ENCODE measurements at regions not wholly inside any gene's neighbourhood (a gene's known extent, or its start where the extent isn't known, plus 50 kb on each side); places are given as distances from the start of the nearest gene placed in this dataset.

GRCh38 chr6:99779631-99780555 is 173.3 kb downstream of the PRDM13 start:
- TF ChIP-seq USF1 (IDR thresholded peaks at IDR 0.05): no peak
- no peak for TF ChIP-seq RAD21 (IDR thresholded peaks at IDR 0.05; ENCODE audit: low read depth)
- TF ChIP-seq EGR1 (IDR thresholded peaks at IDR 0.05): no peak
- no peak for TF ChIP-seq TCF12 (IDR thresholded peaks at IDR 0.05; ENCODE audit: low read depth)
- TF ChIP-seq TEAD4 (IDR thresholded peaks at IDR 0.05): no peak
- no peak for TF ChIP-seq YY1 (IDR thresholded peaks at IDR 0.05; ENCODE audit: low read depth)
- no peak for TF ChIP-seq CEBPB (IDR thresholded peaks at IDR 0.05)
- TF ChIP-seq NFIC (IDR thresholded peaks at IDR 0.05): no peak
- TF ChIP-seq REST (IDR thresholded peaks at IDR 0.05; ENCODE audit: low read depth): no peak
- TF ChIP-seq ZBTB7A (IDR thresholded peaks at IDR 0.05; ENCODE audit: low read depth): no peak
- TF ChIP-seq TAF1 (IDR thresholded peaks at IDR 0.05; ENCODE audit: low read depth): no peak
- TF ChIP-seq EP300 (IDR thresholded peaks at IDR 0.05; ENCODE audit: borderline replicate concordance): no peak
- TF ChIP-seq CREB1 (IDR thresholded peaks at IDR 0.05; ENCODE audit: low read depth): no peak
- TF ChIP-seq FOXM1 (IDR thresholded peaks at IDR 0.05; ENCODE audit: borderline replicate concordance, low read depth): no peak
- no peak for TF ChIP-seq MAX (IDR thresholded peaks at IDR 0.05)

GRCh38 chr6:99780556-99780885 is 173.9 kb downstream of the PRDM13 start:
- TF ChIP-seq CREB1 (IDR thresholded peaks at IDR 0.05; ENCODE audit: low read depth): no peak
- TF ChIP-seq TEAD4 (IDR thresholded peaks at IDR 0.05): no peak
- TF ChIP-seq MAX (IDR thresholded peaks at IDR 0.05): no peak
- TF ChIP-seq RAD21 (IDR thresholded peaks at IDR 0.05; ENCODE audit: low read depth): no peak
- TF ChIP-seq CEBPB (IDR thresholded peaks at IDR 0.05): no peak
- no peak for TF ChIP-seq NFIC (IDR thresholded peaks at IDR 0.05)
- no peak for TF ChIP-seq EP300 (IDR thresholded peaks at IDR 0.05; ENCODE audit: borderline replicate concordance)
- no peak for TF ChIP-seq TCF12 (IDR thresholded peaks at IDR 0.05; ENCODE audit: low read depth)
- no peak for TF ChIP-seq REST (IDR thresholded peaks at IDR 0.05; ENCODE audit: low read depth)
- no peak for TF ChIP-seq EGR1 (IDR thresholded peaks at IDR 0.05)
- no peak for TF ChIP-seq ZBTB7A (IDR thresholded peaks at IDR 0.05; ENCODE audit: low read depth)
- no peak for TF ChIP-seq YY1 (IDR thresholded peaks at IDR 0.05; ENCODE audit: low read depth)
- no peak for TF ChIP-seq USF1 (IDR thresholded peaks at IDR 0.05)
- TF ChIP-seq TAF1 (IDR thresholded peaks at IDR 0.05; ENCODE audit: low read depth): no peak
- no peak for TF ChIP-seq FOXM1 (IDR thresholded peaks at IDR 0.05; ENCODE audit: borderline replicate concordance, low read depth)

- TF ChIP-seq EGR1 (IDR thresholded peaks at IDR 0.05) (no peak), MAX (IDR thresholded peaks at IDR 0.05) (no peak), ZBTB7A (IDR thresholded peaks at IDR 0.05; ENCODE audit: low read depth) (no peak), TAF1 (IDR thresholded peaks at IDR 0.05; ENCODE audit: low read depth) (no peak), CEBPB (IDR thresholded peaks at IDR 0.05) (no peak), REST (IDR thresholded peaks at IDR 0.05; ENCODE audit: low read depth) (no peak), RAD21 (IDR thresholded peaks at IDR 0.05; ENCODE audit: low read depth) (no peak), FOXM1 (IDR thresholded peaks at IDR 0.05; ENCODE audit: borderline replicate concordance, low read depth) (no peak)
These were observed 183.1 kb downstream of the PRDM13 start for GRCh38 chr6:99789767-99790166.

- TF ChIP-seq RAD21 (IDR thresholded peaks at IDR 0.05; ENCODE audit: low read depth) (peak; percentile 21; the same call in 1 of the 2 replicates), MAX (IDR thresholded peaks at IDR 0.05) (no peak), EP300 (IDR thresholded peaks at IDR 0.05; ENCODE audit: borderline replicate concordance) (no peak), USF1 (IDR thresholded peaks at IDR 0.05) (no peak)
These were observed 184.0 kb downstream of the PRDM13 start for GRCh38 chr6:99790679-99791078.
